GM23338 (cell line): ENCODE measurements at regions not wholly inside any gene's neighbourhood (a gene's known extent, or its start where the extent isn't known, plus 50 kb on each side); places are given as distances from the start of the nearest gene placed in this dataset.
A peak's percentile ranks its signal among the peaks of the same experiment; 100 is the strongest.

ENCODE experiments used
- ATAC-seq: fragments of 200-7000 bp; cut with Tn5 transposase; 3 replicates; pipeline ENCODE4 v1.9.1; 2020
- DNase-seq: peaks from one replicate; pipeline ENCODE4 v3.0.0-alpha.2; 2015; ENCODE audit warnings: low spot score
- H2AFZ ChIP-seq: fragments of 200-600 bp; sonication (generic); 2 replicates; pipeline ENCODE4 v1.8.0; 2016; ENCODE audit warnings: antibody characterized with exemption, mild to moderate bottlenecking, moderate library complexity
- H3F3A ChIP-seq: fragments of 200-600 bp; sonication (generic); replicated peaks from 2 replicates; pipeline ENCODE4 v1.8.0; 2017; ENCODE audit warnings: antibody characterized with exemption, mixed run types, low read depth
- H3K27ac ChIP-seq: fragments of 200-600 bp; sonication (generic); 2 replicates; pipeline ENCODE4 v1.6.1; 2016; ENCODE audit warnings: low read depth
- H3K27me3 ChIP-seq: fragments of 200-600 bp; sonication (generic); 2 replicates; pipeline ENCODE4 v1.8.0; 2016; ENCODE audit warnings: mild to moderate bottlenecking, mixed run types, moderate library complexity; ENCODE audit not compliant: insufficient read depth
- H3K36me3 ChIP-seq: fragments of 200-600 bp; sonication (generic); 2 replicates; pipeline ENCODE4 v1.8.0; 2016; ENCODE audit warnings: mild to moderate bottlenecking; ENCODE audit not compliant: insufficient read depth
- H3K4me1 ChIP-seq: fragments of 200-600 bp; sonication (generic); 2 replicates; pipeline ENCODE4 v1.8.0; 2016; ENCODE audit warnings: mild to moderate bottlenecking, moderate library complexity; ENCODE audit not compliant: insufficient read depth
- H3K4me2 ChIP-seq: fragments of 200-600 bp; sonication (generic); 2 replicates; pipeline ENCODE4 v1.7.1; 2017; ENCODE audit warnings: mixed run types
- H3K4me3 ChIP-seq: fragments of 200-600 bp; sonication (generic); 2 replicates; pipeline ENCODE4 v1.6.1; 2016; ENCODE audit warnings: mixed run types
- H3K79me2 ChIP-seq: fragments of 200-600 bp; sonication (generic); replicated peaks from 2 replicates; pipeline ENCODE4 v1.8.0; 2017; ENCODE audit warnings: mild to moderate bottlenecking; ENCODE audit not compliant: insufficient read depth
- H3K9me2 ChIP-seq: fragments of 200-600 bp; sonication (generic); 2 replicates; pipeline ENCODE4 v1.8.0; 2017; ENCODE audit not compliant: insufficient read depth
- H4K20me1 ChIP-seq: fragments of 200-600 bp; sonication (generic); replicated peaks from 2 replicates; pipeline ENCODE4 v1.8.0; 2017; ENCODE audit warnings: mild to moderate bottlenecking; ENCODE audit not compliant: insufficient read depth
- H3K27ac Mint-ChIP-seq: 2 replicates; pipeline ENCODE4 v1.8.0; 2020; ENCODE audit warnings: inconsistent platforms, mild to moderate bottlenecking, moderate library complexity, mixed read lengths
- H3K27me3 Mint-ChIP-seq: 3 replicates; pipeline ENCODE4 v1.8.0; 2022; ENCODE audit warnings: low read depth, mild to moderate bottlenecking, moderate library complexity, mixed read lengths, inconsistent platforms; ENCODE audit not compliant: insufficient read depth, poor library complexity
- H3K36me3 Mint-ChIP-seq: 3 replicates; pipeline ENCODE4 v1.8.0; 2021; ENCODE audit warnings: low read depth, mild to moderate bottlenecking, inconsistent platforms, moderate library complexity, mixed read lengths
- H3K4me1 Mint-ChIP-seq: 3 replicates; pipeline ENCODE4 v1.8.0; 2020; ENCODE audit warnings: mild to moderate bottlenecking, inconsistent platforms, mixed read lengths
- H3K4me3 Mint-ChIP-seq: 3 replicates; pipeline ENCODE4 v1.8.0; 2021; ENCODE audit warnings: moderate library complexity, mild to moderate bottlenecking, inconsistent platforms, mixed read lengths
- H3K9me3 Mint-ChIP-seq: 3 replicates; pipeline ENCODE4 v1.8.0; 2020; ENCODE audit warnings: moderate library complexity, mild to moderate bottlenecking, inconsistent platforms, mixed read lengths
- CREB1 ChIP-seq: fragments of 250-450 bp; sonication (Bioruptor Pico); IDR thresholded peaks from 2 replicates; pipeline ENCODE4 v1.5.0; 2020; ENCODE audit warnings: low read depth, mild to moderate bottlenecking, moderate library complexity
- EZH2phosphoT487 ChIP-seq: fragments of 200-600 bp; sonication (generic); IDR thresholded peaks from one replicate; pipeline ENCODE4 v1.8.1; 2018; ENCODE audit warnings: antibody characterized with exemption; ENCODE audit not compliant: unreplicated experiment
- POLR2AphosphoS5 ChIP-seq: IDR thresholded peaks from 2 replicates; pipeline ENCODE4 v1.6.1; 2016; ENCODE audit warnings: antibody characterized with exemption, low read depth
- ZNF114 ChIP-seq: fragments of 250-450 bp; sonication (Bioruptor Pico); IDR thresholded peaks from 2 replicates; pipeline ENCODE4 v1.5.0; 2020; ENCODE audit warnings: mild to moderate bottlenecking, moderate library complexity
- TF ChIP-seq, protein P1 (sequence below), 2 experiments: fragments of 200-600 bp in 1 of 2; sonication (generic) in 1 of 2; conservative IDR thresholded peaks; 2 replicates each; pipeline versions ENCODE4 v1.5.1 to v1.6.1; 2016 to 2017; ENCODE audit warnings: antibody characterized with exemption in 2 of 2, low read depth in 2 of 2, mild to moderate bottlenecking in 2 of 2, moderate library complexity in 1 of 2
- TF ChIP-seq, protein P2 (sequence below): fragments of 250-450 bp; sonication (Bioruptor Pico); IDR thresholded peaks from 2 replicates; pipeline ENCODE4 v1.5.0; 2020; ENCODE audit warnings: mild to moderate bottlenecking, moderate library complexity
- TF ChIP-seq, protein P3 (sequence below): IDR thresholded peaks from 2 replicates; pipeline ENCODE4 v1.6.1; 2016; ENCODE audit warnings: antibody characterized with exemption

DNA sequence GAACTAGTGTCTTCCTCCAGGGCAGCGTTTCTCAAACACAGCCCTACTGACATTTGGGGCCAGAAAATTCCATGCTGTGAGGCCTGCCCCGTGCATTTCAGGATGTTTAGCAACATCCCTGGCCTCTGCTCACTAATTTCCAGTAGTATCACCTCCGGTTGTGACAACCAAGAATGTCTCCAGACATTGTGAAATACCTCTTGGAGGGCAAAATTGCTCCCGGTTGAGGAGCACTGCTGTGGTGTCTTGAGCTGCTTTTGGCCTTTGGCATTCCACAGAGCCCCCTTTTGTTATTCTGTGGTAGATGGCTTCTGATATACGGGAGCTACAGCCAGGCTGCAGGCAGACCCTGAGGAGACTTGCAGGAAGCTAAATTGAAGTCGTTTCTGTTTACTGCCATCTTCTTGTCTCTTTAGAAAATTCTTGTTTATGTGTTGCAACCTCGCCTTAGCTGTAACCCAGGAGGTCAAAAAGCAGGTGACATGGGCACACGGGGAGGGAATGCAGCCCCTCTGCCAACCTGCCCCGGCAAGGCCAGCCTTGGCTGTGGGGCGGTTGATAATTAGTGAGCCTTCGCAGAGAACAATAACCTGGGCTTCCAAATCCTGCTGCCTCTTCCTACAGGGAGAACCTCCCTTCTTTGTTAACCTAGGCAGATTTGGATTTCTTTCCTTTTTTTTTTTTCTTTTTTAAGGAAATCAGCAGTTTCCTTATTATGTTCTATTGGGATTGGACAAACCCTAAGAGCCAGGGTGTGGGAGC is 74.7 kb upstream of the AKT3 start:
- Histone ChIP-seq H3K9me2 (no peaks in the 10 kb centered on the region), H4K20me1 (no peaks in the 10 kb centered on the region), H3K4me1 (peaks cover 18% of the 10 kb centered on the region), H3F3A (no peaks in the 10 kb centered on the region), H2AFZ (peak overlapping the region; percentile 45), H3K79me2 (no peaks in the 10 kb centered on the region), H3K4me2 (peak overlapping the region; percentile 19; the same call in 1 of the 2 replicates), H3K27ac (0 out of 2 replicates have a peak overlapping the region, but pooled peaks have one; percentile 16), H3K27me3 (0 out of 2 replicates have a peak, but pooled peaks cover 2% of the 10 kb centered on the region), H3K36me3 (no peaks in the 10 kb centered on the region), H3K4me3 (no peak overlapping the region)
- no peaks in the 10 kb centered on the region for H3K9me3 Mint-ChIP-seq
- ATAC-seq (peak; percentile 88), DNase-seq (peak; percentile 56)
- no peak overlapping the region for H3K4me3 Mint-ChIP-seq
- H3K27me3 Mint-ChIP-seq = peaks cover 10% of the 10 kb centered on the region
- no peak overlapping the region for H3K27ac Mint-ChIP-seq
- TF ChIP-seq POLR2AphosphoS5 (no peak), CREB1 (no peak), ZNF114 (no peak), EZH2phosphoT487 (no peak)
- TF ChIP-seq, protein P1, sequence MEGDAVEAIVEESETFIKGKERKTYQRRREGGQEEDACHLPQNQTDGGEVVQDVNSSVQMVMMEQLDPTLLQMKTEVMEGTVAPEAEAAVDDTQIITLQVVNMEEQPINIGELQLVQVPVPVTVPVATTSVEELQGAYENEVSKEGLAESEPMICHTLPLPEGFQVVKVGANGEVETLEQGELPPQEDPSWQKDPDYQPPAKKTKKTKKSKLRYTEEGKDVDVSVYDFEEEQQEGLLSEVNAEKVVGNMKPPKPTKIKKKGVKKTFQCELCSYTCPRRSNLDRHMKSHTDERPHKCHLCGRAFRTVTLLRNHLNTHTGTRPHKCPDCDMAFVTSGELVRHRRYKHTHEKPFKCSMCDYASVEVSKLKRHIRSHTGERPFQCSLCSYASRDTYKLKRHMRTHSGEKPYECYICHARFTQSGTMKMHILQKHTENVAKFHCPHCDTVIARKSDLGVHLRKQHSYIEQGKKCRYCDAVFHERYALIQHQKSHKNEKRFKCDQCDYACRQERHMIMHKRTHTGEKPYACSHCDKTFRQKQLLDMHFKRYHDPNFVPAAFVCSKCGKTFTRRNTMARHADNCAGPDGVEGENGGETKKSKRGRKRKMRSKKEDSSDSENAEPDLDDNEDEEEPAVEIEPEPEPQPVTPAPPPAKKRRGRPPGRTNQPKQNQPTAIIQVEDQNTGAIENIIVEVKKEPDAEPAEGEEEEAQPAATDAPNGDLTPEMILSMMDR (conservative IDR thresholded peaks at IDR 0.05; ENCODE audit: low read depth in 2 of 2) = no peak
- TF ChIP-seq, protein P2, sequence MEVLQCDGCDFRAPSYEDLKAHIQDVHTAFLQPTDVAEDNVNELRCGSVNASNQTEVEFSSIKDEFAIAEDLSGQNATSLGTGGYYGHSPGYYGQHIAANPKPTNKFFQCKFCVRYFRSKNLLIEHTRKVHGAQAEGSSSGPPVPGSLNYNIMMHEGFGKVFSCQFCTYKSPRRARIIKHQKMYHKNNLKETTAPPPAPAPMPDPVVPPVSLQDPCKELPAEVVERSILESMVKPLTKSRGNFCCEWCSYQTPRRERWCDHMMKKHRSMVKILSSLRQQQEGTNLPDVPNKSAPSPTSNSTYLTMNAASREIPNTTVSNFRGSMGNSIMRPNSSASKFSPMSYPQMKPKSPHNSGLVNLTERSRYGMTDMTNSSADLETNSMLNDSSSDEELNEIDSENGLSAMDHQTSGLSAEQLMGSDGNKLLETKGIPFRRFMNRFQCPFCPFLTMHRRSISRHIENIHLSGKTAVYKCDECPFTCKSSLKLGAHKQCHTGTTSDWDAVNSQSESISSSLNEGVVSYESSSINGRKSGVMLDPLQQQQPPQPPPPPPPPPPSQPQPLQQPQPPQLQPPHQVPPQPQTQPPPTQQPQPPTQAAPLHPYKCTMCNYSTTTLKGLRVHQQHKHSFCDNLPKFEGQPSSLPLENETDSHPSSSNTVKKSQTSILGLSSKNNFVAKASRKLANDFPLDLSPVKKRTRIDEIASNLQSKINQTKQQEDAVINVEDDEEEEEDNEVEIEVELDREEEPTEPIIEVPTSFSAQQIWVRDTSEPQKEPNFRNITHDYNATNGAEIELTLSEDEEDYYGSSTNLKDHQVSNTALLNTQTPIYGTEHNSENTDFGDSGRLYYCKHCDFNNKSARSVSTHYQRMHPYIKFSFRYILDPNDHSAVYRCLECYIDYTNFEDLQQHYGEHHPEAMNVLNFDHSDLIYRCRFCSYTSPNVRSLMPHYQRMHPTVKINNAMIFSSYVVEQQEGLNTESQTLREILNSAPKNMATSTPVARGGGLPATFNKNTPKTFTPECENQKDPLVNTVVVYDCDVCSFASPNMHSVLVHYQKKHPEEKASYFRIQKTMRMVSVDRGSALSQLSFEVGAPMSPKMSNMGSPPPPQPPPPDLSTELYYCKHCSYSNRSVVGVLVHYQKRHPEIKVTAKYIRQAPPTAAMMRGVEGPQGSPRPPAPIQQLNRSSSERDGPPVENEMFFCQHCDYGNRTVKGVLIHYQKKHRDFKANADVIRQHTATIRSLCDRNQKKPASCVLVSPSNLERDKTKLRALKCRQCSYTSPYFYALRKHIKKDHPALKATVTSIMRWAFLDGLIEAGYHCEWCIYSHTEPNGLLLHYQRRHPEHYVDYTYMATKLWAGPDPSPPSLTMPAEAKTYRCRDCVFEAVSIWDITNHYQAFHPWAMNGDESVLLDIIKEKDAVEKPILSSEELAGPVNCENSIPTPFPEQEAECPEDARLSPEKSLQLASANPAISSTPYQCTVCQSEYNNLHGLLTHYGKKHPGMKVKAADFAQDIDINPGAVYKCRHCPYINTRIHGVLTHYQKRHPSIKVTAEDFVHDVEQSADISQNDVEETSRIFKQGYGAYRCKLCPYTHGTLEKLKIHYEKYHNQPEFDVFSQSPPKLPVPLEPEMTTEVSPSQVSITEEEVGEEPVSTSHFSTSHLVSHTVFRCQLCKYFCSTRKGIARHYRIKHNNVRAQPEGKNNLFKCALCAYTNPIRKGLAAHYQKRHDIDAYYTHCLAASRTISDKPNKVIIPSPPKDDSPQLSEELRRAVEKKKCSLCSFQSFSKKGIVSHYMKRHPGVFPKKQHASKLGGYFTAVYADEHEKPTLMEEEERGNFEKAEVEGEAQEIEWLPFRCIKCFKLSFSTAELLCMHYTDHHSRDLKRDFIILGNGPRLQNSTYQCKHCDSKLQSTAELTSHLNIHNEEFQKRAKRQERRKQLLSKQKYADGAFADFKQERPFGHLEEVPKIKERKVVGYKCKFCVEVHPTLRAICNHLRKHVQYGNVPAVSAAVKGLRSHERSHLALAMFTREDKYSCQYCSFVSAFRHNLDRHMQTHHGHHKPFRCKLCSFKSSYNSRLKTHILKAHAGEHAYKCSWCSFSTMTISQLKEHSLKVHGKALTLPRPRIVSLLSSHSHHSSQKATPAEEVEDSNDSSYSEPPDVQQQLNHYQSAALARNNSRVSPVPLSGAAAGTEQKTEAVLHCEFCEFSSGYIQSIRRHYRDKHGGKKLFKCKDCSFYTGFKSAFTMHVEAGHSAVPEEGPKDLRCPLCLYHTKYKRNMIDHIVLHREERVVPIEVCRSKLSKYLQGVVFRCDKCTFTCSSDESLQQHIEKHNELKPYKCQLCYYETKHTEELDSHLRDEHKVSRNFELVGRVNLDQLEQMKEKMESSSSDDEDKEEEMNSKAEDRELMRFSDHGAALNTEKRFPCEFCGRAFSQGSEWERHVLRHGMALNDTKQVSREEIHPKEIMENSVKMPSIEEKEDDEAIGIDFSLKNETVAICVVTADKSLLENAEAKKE = peak; percentile 62; the same call in 1 of the 2 replicates
- TF ChIP-seq, protein P3, sequence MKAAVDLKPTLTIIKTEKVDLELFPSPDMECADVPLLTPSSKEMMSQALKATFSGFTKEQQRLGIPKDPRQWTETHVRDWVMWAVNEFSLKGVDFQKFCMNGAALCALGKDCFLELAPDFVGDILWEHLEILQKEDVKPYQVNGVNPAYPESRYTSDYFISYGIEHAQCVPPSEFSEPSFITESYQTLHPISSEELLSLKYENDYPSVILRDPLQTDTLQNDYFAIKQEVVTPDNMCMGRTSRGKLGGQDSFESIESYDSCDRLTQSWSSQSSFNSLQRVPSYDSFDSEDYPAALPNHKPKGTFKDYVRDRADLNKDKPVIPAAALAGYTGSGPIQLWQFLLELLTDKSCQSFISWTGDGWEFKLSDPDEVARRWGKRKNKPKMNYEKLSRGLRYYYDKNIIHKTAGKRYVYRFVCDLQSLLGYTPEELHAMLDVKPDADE = no peak
- no peaks in the 10 kb centered on the region for H3K36me3 Mint-ChIP-seq
- H3K4me1 Mint-ChIP-seq = peaks cover 21% of the 10 kb centered on the region
